ENCODE measurements at regions not wholly inside any gene's neighbourhood (a gene's known extent, or its start where the extent isn't known, plus 50 kb on each side); places are given as distances from the start of the nearest gene placed in this dataset.
"Not testable (repeated sequence)": the region's sequence is repeated elsewhere in the genome, so short reads cannot be mapped to it uniquely, and the experiment has no call there.

DNA sequence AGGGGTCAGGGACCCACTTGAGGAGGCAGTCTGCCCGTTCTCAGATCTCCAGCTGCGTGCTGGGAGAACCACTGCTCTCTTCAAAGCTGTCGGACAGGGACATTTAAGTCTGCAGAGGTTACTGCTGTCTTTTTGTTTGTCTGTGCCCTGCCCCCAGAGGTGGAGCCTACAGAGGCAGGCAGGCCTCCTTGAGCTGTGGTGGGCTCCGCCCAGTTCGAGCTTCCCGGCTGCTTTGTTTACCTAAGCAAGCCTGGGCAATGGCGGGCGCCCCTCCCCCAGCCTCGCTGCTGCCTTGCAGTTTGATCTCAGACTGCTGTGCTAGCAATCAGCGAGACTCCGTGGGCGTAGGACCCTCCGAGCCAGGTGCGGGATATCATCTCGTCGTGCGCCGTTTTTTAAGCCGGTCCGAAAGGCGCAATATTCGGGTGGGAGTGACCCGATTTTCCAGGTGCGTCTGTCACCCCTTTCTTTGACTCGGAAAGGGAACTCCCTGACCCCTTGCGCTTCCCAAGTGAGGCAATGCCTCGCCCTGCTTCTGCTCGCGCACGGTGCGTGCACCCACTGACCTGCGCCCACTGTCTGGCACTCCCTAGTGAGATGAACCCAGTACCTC, 131.6 kb downstream of the CD164 start:
- TF ChIP-seq YY1 (IDR thresholded peaks at IDR 0.05; ENCODE audit: insufficient read depth, insufficient read length); ZNF274 (IDR thresholded peaks at IDR 0.05; ENCODE audit: low read depth, low read length); SUZ12 (IDR thresholded peaks at IDR 0.05; ENCODE audit: extremely low read depth, insufficient read depth, insufficient read length): not testable (repeated sequence)
